ENCODE measurements at regions not wholly inside any gene's neighbourhood (a gene's known extent, or its start where the extent isn't known, plus 50 kb on each side); places are given as distances from the start of the nearest gene placed in this dataset.

DNA sequence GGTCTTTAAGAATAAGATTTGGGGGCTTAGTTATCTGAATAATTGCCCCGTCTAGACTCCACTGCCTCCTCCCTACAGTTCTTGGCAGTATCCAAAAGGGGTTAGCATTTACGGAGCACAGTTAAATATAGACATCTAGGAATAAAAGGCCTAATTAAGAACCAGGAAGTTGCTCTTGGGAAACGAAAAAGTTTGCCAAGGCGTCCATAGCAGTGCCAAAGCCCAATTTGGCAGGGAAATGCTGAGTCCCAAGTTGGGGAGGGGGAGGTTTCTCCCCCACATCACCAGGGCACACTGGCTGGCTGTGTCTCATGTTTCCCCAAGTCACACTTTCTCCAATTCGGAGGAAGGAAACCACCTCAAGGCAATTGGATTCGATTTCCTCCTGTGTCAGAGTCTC lies 338.7 kb downstream of the FBXW7 start:
- TF ChIP-seq CTCF (IDR thresholded peaks at IDR 0.05): no peak
- no peak for DNase-seq
- H3K27ac ChIP-seq: no peak overlapping the region

DNA sequence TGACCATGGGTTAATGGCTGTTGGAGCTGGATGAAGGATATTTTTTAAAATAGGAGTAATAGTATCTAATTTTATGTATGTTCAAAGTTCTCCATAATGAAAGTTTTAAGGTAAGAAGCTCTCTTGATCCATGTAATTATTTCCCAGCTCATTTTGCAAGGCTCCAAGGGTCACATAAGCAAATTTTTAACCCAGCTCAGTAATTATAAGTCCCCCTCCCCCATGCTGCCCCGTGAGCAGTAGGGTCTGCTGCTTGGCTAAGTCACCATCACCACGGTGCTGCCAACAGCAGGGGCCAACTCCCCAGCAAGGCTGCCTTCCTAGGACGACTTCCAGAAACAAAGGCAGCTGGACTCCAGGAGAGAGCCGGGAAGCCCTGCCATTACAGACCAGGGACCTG lies 340.0 kb downstream of the FBXW7 start:
- Histone ChIP-seq H3K4me3 (no peak overlapping the region), H3K27ac (no peak overlapping the region), H3K4me1 (no peaks in the 10 kb centered on the region), H3K9ac (ENCODE audit: low read depth in 2 of 2, low read length in 2 of 2) (no peak overlapping the region), H3K27me3 (no peaks in the 10 kb centered on the region), H3K9me3 (no peaks in the 10 kb centered on the region), H3K36me3 (no peaks in the 10 kb centered on the region)
- no peak for DNase-seq
- intact Hi-C loops (cut with DNase I): no loop called here
- no peak for TF ChIP-seq CTCF (IDR thresholded peaks at IDR 0.05)

More for the DNA sequence above, 338.7 kb downstream of the FBXW7 start:
- Histone ChIP-seq H3K27me3 (no peaks in the 10 kb centered on the region), H3K4me1 (no peaks in the 10 kb centered on the region), H3K9ac (ENCODE audit: low read depth in 2 of 2, low read length in 2 of 2) (no peak overlapping the region), H3K4me3 (no peak overlapping the region), H3K36me3 (no peaks in the 10 kb centered on the region), H3K9me3 (no peaks in the 10 kb centered on the region)
- intact Hi-C loops (cut with DNase I): no loop called here

DNA sequence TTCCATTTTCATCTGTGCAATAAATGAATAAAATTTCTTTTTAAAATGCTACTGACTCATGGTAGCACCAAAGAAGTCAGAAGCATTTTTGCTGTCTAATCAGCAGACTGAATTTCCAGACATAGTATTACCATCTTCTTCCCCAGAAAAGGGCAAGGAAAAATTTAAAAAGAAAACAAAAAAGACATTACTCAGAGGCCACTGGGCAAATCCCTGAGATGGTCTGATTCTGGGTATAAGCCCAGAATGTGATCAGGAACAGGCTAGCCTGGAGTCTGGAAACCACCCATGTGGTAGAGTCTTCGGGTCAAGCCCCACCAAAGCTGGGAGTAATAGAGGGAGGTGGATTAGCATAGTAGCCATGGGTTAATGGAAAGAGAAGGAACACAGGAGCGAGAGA lies 342.8 kb downstream of the FBXW7 start:
- no peak overlapping the region for H3K27ac ChIP-seq
- no peaks in the 10 kb centered on the region for H3K36me3 ChIP-seq
- no peaks in the 10 kb centered on the region for H3K4me1 ChIP-seq
- intact Hi-C loops (cut with DNase I): no loop called here
- H3K9me3 ChIP-seq: no peaks in the 10 kb centered on the region
- no peak for TF ChIP-seq CTCF (IDR thresholded peaks at IDR 0.05)
- no peak for DNase-seq
- no peak overlapping the region for H3K9ac ChIP-seq (ENCODE audit: low read depth in 2 of 2, low read length in 2 of 2)
- no peak overlapping the region for H3K4me3 ChIP-seq
- no peaks in the 10 kb centered on the region for H3K27me3 ChIP-seq

GRCh38 chr4:152190907-152191306 lies 345.0 kb downstream of the FBXW7 start:
- Histone ChIP-seq H3K27ac (no peak overlapping the region), H3K4me3 (no peak overlapping the region), H3K9me3 (no peaks in the 10 kb centered on the region), H3K36me3 (no peaks in the 10 kb centered on the region), H3K4me1 (no peaks in the 10 kb centered on the region), H3K9ac (ENCODE audit: low read depth in 2 of 2, low read length in 2 of 2) (no peak overlapping the region), H3K27me3 (no peaks in the 10 kb centered on the region)
- TF ChIP-seq CTCF (IDR thresholded peaks at IDR 0.05): no peak
- DNase-seq: no peak
- intact Hi-C loops (cut with DNase I): no loop called here

DNA sequence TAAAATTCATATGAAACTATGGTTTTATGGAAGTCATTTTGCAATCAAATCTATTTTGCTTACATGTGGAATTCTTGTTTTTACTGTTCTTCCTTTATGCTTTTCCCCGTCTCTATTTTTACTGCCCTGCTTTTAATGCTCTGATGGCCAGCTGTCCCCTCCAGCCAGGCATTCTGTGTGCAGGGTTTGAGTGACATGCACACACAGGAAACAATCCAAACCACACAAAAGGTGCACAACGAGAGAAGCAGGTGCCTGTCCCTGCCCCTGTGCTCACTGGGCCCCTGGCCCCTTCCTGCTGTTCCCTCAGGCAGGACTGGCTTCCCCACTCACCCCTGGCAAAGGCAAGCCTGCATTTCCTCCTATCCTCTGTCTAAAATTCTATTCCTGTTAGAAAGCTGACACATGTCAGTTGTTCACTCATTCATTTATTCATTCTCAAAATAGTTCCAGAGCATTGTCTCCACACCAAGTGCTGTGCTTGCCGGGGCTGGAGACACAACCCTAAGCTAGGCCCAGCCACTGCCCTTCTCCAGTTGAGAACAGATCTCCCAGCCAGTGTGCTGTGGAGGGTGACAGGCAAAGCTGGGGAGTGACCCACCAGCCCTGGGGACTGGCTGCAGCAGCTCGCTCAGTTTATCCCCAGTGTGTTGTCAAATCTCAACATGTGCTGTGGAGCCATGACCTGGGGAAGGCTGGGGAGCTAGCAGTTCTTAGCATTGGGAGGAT lies 346.3 kb downstream of the FBXW7 start:
- no peaks in the 10 kb centered on the region for H3K36me3 ChIP-seq
- intact Hi-C loops (cut with DNase I): no loop called here
- H3K27ac ChIP-seq: no peak overlapping the region
- no peak for TF ChIP-seq CTCF (IDR thresholded peaks at IDR 0.05)
- no peaks in the 10 kb centered on the region for H3K27me3 ChIP-seq
- no peaks in the 10 kb centered on the region for H3K4me1 ChIP-seq
- no peaks in the 10 kb centered on the region for H3K9me3 ChIP-seq
- H3K4me3 ChIP-seq: no peak overlapping the region
- no peak overlapping the region for H3K9ac ChIP-seq (ENCODE audit: low read depth in 2 of 2, low read length in 2 of 2)
- DNase-seq: no peak
